Right cardiac atrium (tissue), 5 donors: ENCODE measurements at regions not wholly inside any gene's neighbourhood (a gene's known extent, or its start where the extent isn't known, plus 50 kb on each side); places are given as distances from the start of the nearest gene placed in this dataset.

Experiments used
- ATAC-seq, 2 donors: fragments of 200-7000 bp; cut with Tn5 transposase; one replicate each; pipeline versions ENCODE4 v1.8.0 to v1.9.1; 2020; ENCODE audit warnings: moderate library complexity in 2 of 2, mild to moderate bottlenecking in 1 of 2
- DNase-seq, 3 donors: peaks; one replicate each; pipeline ENCODE4 v3.0.0-alpha.2; 2020
- H3K27ac ChIP-seq: one replicate; pipeline ENCODE4 v1.5.1; 2013; ENCODE audit warnings: mild to moderate bottlenecking, low read length, control low read depth, moderate library complexity
- H3K27me3 ChIP-seq: one replicate; pipeline ENCODE4 v1.6.1; 2013; ENCODE audit not compliant: control insufficient read depth, insufficient read depth
- H3K4me1 ChIP-seq: one replicate; pipeline ENCODE4 v1.6.1; 2013; ENCODE audit warnings: low read length; ENCODE audit not compliant: control insufficient read depth, insufficient read depth
- H3K4me3 ChIP-seq: one replicate; pipeline ENCODE4 v1.5.1; 2013; ENCODE audit warnings: low read length, control low read depth
- H3K9me3 ChIP-seq: one replicate; pipeline ENCODE4 v1.6.1; 2013; ENCODE audit warnings: low read length; ENCODE audit not compliant: control insufficient read depth
- WGBS: extraction: QIAGEN DNeasy Blood & Tissue Kit; methylation state at CpG from one replicate; pipeline ENCODE4 v1.1.7; 2013; 5-methylcytosine and 5-hydroxymethylcytosine counted together
- intact Hi-C, 4 donors: fragments of 100-400 bp; cut with DNase I; formaldehyde crosslinking; loops; one replicate each; pipeline versions ENCODE4 v1.11.0 to v1.14.0; 2022 to 2023
- donor health status: healthy with polysubstance abuse.
- donor health status: DM: no; HTN: yes; CAD: no.
- donor health status: DM: no; HTN: no; CAD: no.
- donor health status: DM: no; HTN: yes; CAD: no; lungs with severe emphysema.
- donor health status: DM: yes; HTN: yes; CAD: no.

DNA sequence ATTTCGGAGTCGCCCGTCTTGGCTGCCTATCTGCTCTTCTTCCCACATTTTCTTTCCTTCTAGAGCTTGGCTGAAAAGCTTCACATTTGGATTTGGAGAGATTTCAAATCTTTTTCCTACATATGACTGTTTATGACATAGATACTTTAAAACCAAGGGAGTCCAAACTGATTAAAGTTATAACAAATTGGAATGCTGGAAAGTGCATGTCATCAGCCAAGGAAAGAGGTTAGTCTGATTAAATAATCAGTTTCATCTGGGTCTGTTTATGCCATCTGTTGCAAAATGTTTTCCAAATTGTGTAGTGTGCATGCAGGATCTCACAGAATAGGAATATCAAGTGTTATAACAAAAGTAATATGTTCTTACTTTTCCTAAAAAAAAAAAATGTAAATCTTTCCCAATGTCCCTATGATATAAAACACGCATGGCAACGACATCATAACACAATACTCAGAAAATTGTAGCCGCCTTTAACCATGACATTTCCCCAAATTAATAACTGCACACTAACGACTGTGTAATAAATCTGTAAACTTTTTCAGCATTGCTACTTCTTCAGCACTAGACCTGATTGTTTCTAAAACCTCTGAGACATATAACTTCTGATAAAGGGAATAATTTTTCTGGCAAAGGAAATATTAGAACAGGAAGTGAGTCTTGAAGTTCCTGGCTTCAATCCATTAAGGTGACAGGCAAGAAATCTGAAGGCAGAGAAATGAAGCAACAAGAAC lies 230.2 kb upstream of the FOXQ1 start:
- Histone ChIP-seq H3K4me3 (no peak overlapping the region), H3K9me3 (no peaks in the 10 kb centered on the region), H3K27me3 (no peaks in the 10 kb centered on the region), H3K27ac (no peak overlapping the region), H3K4me1 (no peaks in the 10 kb centered on the region)
- no peak for ATAC-seq
- WGBS, result 41% methylated on average over 7 of the region's 7 CpGs
- intact Hi-C loops, result no loop called here
- DNase-seq, result no peak

DNA sequence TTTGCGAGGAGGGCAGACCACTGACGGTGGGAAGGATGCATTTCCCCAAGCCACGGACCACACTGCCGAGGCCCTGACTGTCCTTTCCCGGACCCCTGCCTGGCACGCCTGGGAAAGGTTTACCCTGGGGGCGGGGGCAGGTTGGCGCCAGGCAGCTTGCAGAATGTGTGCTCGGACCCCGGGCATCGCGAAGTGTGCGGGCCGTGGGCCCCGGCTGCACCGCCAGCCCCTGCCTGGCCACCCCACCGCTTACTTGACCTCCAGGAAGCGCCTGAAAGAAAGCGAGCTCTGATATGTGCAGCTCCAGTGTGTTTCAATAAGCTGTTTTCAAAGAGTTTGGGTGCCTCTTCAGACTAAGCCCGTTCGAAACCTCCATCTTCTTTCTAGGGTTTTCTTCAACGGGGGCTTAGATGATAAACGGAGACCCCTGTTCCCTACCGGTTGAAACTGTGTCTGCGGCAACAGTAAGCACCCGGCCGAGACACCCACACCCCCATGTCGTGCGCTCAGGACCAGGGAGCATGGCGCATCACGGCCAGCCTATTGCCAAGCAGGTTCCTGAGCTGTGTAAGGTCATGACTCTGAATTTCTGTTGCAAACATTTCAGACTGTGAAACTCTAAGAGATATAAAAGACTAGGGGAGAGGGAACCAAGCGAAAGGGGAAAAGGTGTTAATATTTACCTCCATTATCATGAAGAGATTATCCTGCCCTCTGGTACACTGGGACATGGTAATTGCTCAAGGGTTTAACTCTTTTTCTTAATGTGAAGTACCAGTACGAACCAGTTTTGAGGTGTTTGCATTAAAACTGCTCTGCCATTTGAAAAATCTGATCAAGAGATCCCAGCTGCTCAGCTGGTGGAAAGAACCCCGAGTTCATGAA lies 231.2 kb upstream of the FOXQ1 start:
- intact Hi-C loops, result no loop called here
- H3K4me1 ChIP-seq, result no peaks in the 10 kb centered on the region
- DNase-seq (no peak), ATAC-seq (no peak)
- no peak overlapping the region for H3K27ac ChIP-seq
- WGBS, result 93% methylated on average over 34 of the region's 34 CpGs
- H3K27me3 ChIP-seq, result no peaks in the 10 kb centered on the region
- no peak overlapping the region for H3K4me3 ChIP-seq
- no peaks in the 10 kb centered on the region for H3K9me3 ChIP-seq

- Histone ChIP-seq H3K27me3 (no peaks in the 10 kb centered on the region), H3K4me3 (no peak overlapping the region), H3K9me3 (no peaks in the 10 kb centered on the region), H3K4me1 (no peaks in the 10 kb centered on the region), H3K27ac (no peak overlapping the region)
- 53% methylated on average over 6 of the region's 6 CpGs for WGBS
- DNase-seq, result no peak
- intact Hi-C loops, result no loop called here
- ATAC-seq, result peak in 1 of 2 donors; percentile 28
Measured at GRCh38 chr6:1079525-1079924, 232.4 kb upstream of the FOXQ1 start.

- Histone ChIP-seq H3K27me3 (no peaks in the 10 kb centered on the region), H3K4me3 (no peak overlapping the region), H3K9me3 (no peaks in the 10 kb centered on the region), H3K27ac (no peak overlapping the region), H3K4me1 (no peaks in the 10 kb centered on the region)
- ATAC-seq (no peak), DNase-seq (no peak)
- 89% methylated on average over 22 of the region's 22 CpGs for WGBS
- intact Hi-C loops, result no loop called here
Measured at GRCh38 chr6:1077478-1078416, 234.2 kb upstream of the FOXQ1 start.

DNA sequence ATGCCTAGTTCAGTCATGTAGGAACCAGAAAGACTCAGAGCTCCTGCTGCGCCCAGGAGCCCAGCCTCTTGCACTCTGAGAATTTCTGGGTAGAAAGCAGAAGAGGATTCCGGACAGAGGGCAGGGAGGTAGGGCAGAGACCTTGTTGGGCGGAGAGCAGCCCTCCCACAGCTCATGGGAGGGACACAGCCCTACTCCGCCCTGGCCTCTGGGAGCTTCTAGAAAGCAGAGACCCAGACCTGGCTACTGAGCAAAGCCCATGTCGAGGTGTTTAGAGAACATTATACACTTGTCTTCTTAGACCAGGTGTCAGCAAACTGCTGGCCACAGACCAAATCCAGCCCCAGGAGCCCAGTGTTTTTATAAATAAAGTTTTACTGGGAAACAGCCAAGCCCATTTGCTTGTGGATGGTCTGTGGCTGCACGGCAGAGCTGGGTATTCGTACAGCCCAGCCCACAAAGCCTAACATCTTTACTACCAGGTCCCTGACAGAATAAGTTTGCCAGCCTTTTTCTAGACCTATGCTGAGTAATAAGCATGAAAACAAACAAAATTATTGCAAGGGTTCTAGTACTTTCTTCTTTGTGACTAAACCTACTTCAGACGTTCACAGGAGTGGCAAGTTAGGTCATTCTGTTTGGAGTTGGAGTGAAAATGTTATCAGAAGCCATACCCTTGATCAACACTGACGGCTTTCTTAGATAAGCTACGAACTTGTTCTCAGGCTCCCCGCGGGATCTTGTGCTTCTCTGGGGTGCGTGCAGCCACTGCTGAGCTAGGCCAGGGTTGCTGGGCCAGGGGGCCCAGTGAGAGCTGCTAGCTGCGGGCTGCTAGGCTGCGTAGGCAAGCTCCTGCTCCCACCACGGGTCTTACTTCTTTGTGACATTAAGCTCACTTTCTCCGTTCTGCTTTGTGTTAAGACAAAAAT lies 235.1 kb upstream of the FOXQ1 start:
- Histone ChIP-seq H3K4me3 (no peak overlapping the region), H3K27ac (no peak overlapping the region), H3K9me3 (no peaks in the 10 kb centered on the region), H3K4me1 (no peaks in the 10 kb centered on the region), H3K27me3 (no peaks in the 10 kb centered on the region)
- 73% methylated on average over 17 of the region's 17 CpGs for WGBS
- ATAC-seq (no peak), DNase-seq (no peak)
- intact Hi-C loops, result no loop called here

DNA sequence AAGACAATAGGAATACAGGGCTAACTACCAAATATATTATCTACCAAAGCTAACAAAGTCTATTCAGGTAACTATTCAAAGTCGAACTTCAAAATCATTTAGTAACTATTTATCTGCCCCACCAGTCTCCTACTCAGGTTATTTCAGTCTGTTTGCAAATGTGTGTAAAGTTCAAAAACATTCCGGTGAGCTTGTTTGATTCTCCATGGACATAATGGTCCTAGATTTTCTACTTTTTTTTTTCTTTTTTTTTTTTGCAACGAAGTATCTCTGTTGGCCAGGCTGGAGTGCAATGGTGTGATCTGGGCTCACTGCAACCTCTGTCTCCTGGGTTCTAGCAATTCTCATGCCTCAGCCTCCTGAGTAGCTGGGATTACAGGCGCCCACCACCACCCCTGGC lies 236.0 kb upstream of the FOXQ1 start:
- H3K9me3 ChIP-seq, result no peaks in the 10 kb centered on the region
- 80% methylated on average over 4 of the region's 4 CpGs for WGBS
- no peaks in the 10 kb centered on the region for H3K27me3 ChIP-seq
- no peaks in the 10 kb centered on the region for H3K4me1 ChIP-seq
- H3K4me3 ChIP-seq, result no peak overlapping the region
- DNase-seq (no peak), ATAC-seq (no peak)
- H3K27ac ChIP-seq, result no peak overlapping the region
- intact Hi-C loops, result no loop called here

DNA sequence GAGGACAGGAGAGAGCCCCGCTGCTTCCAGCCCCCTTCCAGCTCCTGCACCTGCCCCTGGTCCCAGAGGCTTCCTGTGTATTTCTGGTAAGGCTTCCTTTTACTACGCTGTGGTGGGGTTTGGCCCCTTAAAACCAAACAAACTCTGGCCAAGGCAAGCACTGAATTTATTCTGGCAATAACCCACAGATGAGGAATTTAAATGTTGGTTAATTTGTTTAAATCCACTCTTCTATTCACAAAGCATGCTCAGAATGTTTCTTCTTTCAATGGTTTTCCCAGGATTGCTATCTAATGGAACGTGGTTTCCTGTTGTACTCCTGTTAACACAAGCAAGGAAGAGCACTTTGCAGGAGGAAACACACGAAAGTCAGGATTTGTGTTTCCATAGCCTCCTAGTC lies 236.5 kb upstream of the FOXQ1 start:
- Histone ChIP-seq H3K27ac (no peak overlapping the region), H3K4me1 (no peaks in the 10 kb centered on the region), H3K27me3 (no peaks in the 10 kb centered on the region), H3K4me3 (no peak overlapping the region), H3K9me3 (no peaks in the 10 kb centered on the region)
- intact Hi-C loops, result no loop called here
- 43% methylated on average over 4 of the region's 4 CpGs for whole genome bisulfite sequencing
- DNase-seq, result no peak
- no peak for ATAC-seq

DNA sequence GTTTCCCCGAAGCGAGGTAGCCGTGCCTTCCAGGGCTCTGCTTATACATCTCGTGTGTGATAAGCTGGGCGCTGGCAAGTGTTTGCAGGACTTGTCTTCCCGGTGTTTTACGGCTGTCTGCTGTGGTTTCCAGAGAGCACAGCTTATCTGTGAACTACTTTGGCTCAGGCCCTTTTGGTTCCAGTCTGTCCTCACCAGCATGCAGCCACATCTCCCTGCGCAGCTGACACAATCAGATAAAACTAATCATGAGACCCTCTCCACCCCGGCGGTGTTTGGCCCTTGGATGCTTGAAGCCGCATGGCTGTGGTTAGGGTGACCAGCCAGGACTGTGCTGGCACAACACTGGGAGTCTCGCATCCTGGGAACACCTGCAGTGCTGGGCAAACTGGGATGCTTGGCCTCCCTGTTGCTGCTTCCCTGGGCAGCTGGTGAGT lies 241.8 kb upstream of the FOXQ1 start:
- no peaks in the 10 kb centered on the region for H3K9me3 ChIP-seq
- H3K27me3 ChIP-seq, result no peaks in the 10 kb centered on the region
- peak; percentile 55 to 74 for ATAC-seq
- no peak overlapping the region for H3K27ac ChIP-seq
- WGBS, result 14% methylated on average over 12 of the region's 12 CpGs
- H3K4me3 ChIP-seq, result no peak overlapping the region
- DNase-seq, result peak in 1 of 3 donors; percentile 66
- no peaks in the 10 kb centered on the region for H3K4me1 ChIP-seq
- intact Hi-C loops, result no loop called here

GRCh38 chr6:1068905-1069304 lies 243.0 kb upstream of the FOXQ1 start:
- DNase-seq (no peak), ATAC-seq (no peak)
- Histone ChIP-seq H3K4me3 (no peak overlapping the region), H3K27me3 (no peaks in the 10 kb centered on the region), H3K4me1 (no peaks in the 10 kb centered on the region), H3K9me3 (no peaks in the 10 kb centered on the region), H3K27ac (no peak overlapping the region)
- intact Hi-C loops, result no loop called here
- 94% methylated on average over 7 of the region's 7 CpGs for WGBS

GRCh38 chr6:1068068-1068467 lies 243.8 kb upstream of the FOXQ1 start:
- intact Hi-C loops, result no loop called here
- DNase-seq, result no peak

More at GRCh38 chr6:1068068-1068467, 243.8 kb upstream of the FOXQ1 start:
- H3K27ac ChIP-seq, result no peak overlapping the region
- H3K9me3 ChIP-seq, result no peaks in the 10 kb centered on the region
- ATAC-seq, result no peak
- no peaks in the 10 kb centered on the region for H3K27me3 ChIP-seq
- H3K4me3 ChIP-seq, result no peak overlapping the region
- no peaks in the 10 kb centered on the region for H3K4me1 ChIP-seq
- 45% methylated on average over 7 of the region's 7 CpGs for WGBS
